ENCODE measurements at regions not wholly inside any gene's neighbourhood (a gene's known extent, or its start where the extent isn't known, plus 50 kb on each side); places are given as distances from the start of the nearest gene placed in this dataset.
"Not testable (repeated sequence)": the region's sequence is repeated elsewhere in the genome, so short reads cannot be mapped to it uniquely, and the experiment has no call there.

DNA sequence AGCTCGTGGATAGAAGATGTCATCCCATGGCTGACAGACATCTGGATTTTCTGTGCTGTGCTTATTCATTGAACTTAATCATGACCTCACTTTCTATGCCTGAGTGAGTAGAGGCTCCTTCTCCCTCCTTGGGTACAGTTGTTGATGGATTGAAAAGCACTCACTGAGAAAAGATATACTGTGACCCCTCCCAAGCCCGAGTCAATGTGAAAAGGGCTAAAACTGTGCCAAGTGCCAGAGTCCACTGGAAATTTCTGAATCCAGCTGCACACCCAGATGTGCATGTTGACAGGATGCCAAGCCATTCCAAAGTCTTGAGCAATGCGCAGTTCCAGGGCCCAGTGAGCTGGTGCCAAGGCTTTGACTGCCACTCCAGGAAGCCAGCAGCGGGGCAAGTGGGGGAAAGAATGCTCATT, 473.0 kb downstream of the NTRK2 start:
- no peak for DNase-seq

GRCh38 chr9:85137696-85138095, 468.2 kb downstream of the NTRK2 start:
- DNase-seq = no peak

DNA sequence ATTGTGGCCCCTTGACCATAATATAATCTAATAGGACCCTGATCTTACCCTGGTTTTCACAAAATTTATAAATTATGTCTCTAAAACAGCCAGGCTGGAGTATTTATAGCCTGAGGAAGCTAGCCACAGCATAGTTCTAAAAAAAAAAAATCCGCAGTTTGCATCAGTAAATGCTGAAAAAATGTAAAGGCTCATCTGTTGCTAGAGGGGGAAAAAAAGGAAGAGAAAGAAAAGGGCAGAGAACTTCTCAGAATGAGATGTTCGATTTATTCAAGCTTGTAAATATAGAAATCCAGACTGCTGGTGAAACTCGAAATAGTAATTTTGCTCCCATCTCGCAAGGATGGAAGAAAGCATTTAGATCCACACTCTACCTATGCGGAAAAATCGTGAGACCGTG, 467.5 kb downstream of the NTRK2 start:
- DNase-seq = no peak

DNA sequence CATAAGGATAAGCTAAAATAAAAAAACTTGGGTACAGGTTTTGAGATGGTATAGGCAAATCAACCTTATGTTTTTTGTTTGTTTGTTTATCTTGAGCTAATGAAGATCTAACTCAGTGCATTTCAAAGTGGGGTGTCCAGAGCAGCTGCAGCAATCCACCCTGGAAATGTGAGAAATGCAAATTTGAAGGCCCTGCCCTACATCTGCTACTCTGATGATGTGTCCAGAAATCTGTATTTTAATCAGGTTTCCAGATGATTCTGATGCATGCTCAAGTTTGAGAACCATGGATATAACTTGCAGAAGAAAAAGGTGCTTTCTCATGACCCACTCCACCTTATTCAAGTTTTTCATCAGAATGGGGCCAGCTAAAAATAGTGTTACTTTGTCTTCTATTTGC, 467.0 kb downstream of the NTRK2 start:
- DNase-seq = no peak

DNA sequence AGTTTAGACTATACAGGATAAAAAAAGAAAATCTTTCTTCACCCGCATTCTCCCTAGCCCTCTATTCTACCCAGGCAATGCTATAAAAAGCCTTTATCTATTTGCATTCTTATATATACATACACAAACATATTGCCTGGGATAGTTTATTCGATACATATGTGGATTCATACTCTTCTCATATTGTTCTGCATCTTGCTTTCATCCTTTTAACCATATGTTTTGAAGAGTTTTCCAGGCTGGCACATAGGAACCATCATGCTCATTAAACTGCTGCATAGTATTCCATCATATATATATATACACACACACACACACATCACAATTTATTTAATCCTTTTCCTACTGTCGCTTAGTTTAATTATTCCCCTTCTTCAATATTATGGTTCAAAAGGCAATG, 461.2 kb downstream of the NTRK2 start:
- no peak for DNase-seq

- no peak for DNase-seq
Measured at GRCh38 chr9:85130260-85130659, 460.7 kb downstream of the NTRK2 start.

DNA sequence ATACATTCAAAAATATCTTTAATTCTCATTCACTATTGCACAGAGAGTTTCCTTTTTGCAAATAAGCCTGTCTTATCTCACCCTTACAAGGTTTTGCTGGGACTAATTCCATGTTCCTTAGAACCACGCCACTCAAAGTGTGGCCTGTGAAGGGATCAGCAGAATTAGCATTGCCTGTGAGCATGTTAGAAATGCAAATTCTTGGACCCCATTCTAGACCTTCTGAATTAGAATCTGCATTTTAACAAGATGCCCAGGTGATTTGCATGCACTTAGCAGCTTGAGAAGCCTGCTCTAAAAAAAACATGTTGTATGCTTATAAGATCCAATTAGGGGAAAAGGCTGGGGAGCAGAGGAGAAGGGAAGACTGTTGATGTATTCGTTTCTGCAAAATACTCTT, 460.0 kb downstream of the NTRK2 start:
- no peak for DNase-seq

DNA sequence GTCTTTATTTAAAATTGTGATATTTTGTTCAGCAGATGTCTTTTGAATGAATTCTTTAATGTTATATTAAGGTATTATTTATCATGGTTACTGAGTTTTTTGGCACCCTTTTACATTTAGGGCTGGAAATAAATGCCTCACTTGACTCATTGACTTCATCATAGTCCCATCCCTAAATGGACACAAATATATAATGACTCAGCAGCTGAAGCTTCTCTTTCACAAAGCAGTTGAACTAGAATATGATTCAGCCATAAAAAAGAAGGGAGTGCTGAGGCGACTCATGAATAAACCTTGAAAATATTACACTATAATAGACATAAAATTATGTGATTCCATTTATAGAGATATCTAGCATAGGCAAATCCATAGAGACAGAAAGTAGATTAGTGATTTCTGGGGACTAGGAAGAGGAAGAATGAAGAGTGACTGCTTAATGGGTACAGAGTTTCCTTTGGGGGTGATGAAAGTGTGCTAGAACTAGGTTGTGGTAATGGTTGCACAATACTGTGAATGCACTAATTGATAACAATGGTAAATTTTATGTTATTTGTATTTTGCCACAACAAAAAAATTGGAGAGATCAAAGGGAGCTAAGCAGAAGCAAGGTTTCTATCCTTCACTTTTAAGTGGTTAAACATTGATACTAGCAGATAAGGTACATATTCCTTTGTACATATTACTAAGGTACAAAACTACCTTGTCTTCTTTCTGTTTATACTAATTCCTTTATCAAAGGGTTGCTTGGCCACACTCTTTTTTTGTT, 449.6 kb downstream of the NTRK2 start:
- no peak for DNase-seq

- no peak for DNase-seq
Measured at GRCh38 chr9:85117831-85118230, 448.3 kb downstream of the NTRK2 start.

- no peak for DNase-seq
Measured at GRCh38 chr9:85115473-85115872, 445.9 kb downstream of the NTRK2 start.

GRCh38 chr9:85114799-85115198, 445.3 kb downstream of the NTRK2 start:
- no peak for DNase-seq

DNA sequence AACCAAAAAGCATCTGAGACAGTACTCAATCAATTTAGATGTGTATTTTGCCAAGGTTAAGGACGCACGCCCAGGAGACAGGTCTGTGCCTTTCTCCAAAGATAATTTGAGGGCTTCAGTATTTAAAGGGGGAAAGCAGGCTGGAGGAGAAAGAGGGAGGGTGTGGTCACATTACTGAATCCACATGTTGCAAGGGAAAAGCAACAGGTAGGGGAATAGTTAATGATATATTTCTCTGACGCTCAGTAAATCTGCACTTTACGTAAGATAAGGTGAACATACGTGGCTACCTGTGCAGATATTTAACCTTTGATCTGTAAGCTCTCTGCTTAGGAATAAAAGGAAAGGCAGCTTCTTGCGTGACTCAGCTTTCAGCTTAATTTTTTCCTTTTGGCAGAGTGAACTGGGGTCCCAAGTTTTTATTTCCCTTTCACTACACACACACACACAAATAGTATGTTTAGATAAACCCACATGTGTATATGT, 443.4 kb downstream of the NTRK2 start:
- DNase-seq = no peak

- DNase-seq = no peak
Measured at GRCh38 chr9:85112391-85112790, 442.9 kb downstream of the NTRK2 start.

DNA sequence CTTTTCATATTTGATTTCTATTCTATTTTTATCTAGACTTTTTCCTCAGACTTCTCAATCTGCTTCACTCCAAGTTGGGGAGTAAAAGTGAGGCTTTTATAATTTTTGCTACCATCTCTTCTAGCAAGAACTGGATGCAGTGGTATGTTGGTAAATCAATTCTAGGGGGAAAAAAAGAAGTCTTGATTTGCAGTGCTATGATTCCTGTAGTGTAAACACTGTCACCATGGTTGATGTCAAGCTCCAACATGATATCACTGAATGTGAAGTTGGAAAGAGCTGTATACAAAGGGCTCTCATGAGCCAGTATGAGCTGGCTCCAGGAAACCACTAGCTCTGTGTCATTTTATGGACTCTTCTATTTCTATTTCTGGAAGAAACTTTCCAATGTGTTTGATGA, 439.2 kb downstream of the NTRK2 start:
- DNase-seq = no peak

- no peak for DNase-seq
Measured at GRCh38 chr9:85108229-85108628, 438.7 kb downstream of the NTRK2 start.

GRCh38 chr9:85089188-85089969, 419.9 kb downstream of the NTRK2 start:
- DNase-seq = no peak

DNA sequence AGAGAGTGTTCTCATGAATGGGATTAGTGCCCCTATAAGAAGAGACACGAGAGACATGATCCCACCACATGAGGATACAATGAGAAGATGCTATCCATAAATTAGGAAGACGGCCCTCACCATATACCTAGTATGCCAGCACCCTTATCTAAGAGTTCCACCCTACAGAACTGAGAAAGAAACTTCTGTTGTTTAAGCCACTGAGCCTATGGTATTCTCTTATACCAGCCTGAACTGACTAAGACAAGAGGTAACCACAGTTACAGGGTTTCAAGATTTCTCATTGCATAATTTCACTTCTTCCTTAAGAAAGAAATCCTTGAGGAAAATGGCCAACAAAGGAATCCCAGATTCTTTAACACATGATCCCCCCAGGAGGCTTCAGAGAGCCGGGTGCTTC, 412.4 kb downstream of the NTRK2 start:
- no peak for DNase-seq

DNA sequence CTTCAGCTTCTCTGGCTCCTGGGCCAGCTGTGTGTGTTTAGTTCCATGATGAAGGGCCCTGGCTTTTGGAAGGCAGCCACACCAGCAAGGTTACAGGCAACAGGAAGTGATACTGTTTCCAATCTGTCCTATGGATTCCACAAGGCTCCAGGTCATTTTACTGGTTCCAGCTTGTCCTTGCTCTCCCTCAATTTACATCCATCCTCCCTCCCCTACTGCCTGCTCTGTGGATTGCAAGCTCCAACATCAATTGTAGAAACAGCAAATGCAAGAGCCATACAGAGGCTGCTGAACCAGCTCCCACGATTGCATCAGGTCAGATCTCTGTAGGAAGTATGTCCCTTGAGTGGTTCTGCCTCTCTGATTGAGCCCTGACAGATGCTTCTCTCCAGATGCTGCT, 409.8 kb downstream of the NTRK2 start:
- no peak for DNase-seq

GRCh38 chr9:85077944-85078343, 408.4 kb downstream of the NTRK2 start:
- DNase-seq = no peak

GRCh38 chr9:85077146-85077545, 407.6 kb downstream of the NTRK2 start:
- DNase-seq = not testable (repeated sequence)

Data from NCI-H524 (cell line).